ENCODE measurements at regions not wholly inside any gene's neighbourhood (a gene's known extent, or its start where the extent isn't known, plus 50 kb on each side); places are given as distances from the start of the nearest gene placed in this dataset.
A peak's percentile ranks its signal among the peaks of the same experiment; 100 is the strongest.
"Not testable (repeated sequence)": the region's sequence is repeated elsewhere in the genome, so short reads cannot be mapped to it uniquely, and the experiment has no call there.

DNA sequence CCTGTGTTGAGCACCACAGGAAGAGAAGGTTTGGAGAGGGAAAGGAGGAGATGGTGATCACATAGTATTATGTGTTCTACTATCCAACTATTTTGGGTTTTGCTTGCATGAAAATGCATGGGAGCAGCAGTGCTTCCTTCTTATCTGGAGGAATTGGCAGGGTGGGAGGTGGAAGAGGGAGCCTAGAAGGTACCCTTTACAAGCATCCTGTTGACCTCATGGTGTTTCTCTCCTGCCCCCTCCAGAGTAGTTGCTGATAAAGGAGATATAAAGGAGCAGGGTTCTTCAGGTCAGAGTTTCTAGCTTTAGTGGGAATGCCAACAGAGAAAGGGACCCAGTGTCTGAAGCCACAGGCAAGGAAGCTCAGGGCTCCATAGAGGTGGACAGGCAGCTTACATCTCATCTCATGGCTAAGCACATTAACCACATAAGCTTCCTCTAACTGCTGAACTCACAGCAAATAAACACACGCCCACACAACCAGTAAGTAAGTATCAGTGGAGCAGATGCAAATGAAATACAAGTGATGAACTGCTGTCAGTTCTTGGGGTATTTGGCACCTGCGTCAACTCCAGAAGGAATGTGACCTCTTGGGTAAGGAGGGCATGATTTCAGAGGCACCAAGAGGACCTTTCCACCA lies 174.2 kb upstream of the SLC38A2 start:
- Histone ChIP-seq H3K9me3 (ENCODE audit: control insufficient read depth in 1 of 2, insufficient read depth in 1 of 2, low read depth in 1 of 2, low read length in 2 of 2) (no peaks in the 10 kb centered on the region), H3K9ac (ENCODE audit: low read length) (0 out of 2 replicates have a peak overlapping the region, but pooled peaks have one; percentile 72), H3K4me2 (ENCODE audit: low read length) (peak overlapping the region; percentile 81), H3K4me3 (replicated peaks in 1 of 2; ENCODE audit: low read depth in 1 of 2, low read length in 2 of 2) (no peak overlapping the region), H3K4me1 (ENCODE audit: control insufficient read depth in 1 of 2, insufficient read depth in 2 of 2, low read length in 2 of 2) (peaks cover 55 to 58% of the 10 kb centered on the region in 2 experiments), H2AFZ (ENCODE audit: low read depth, low read length, poor library complexity, severe bottlenecking) (no peak overlapping the region), H3K27ac (ENCODE audit: low read depth, low read length) (peak overlapping the region; percentile 91), H3K27me3 (ENCODE audit: insufficient read depth, low read length) (no peaks in the 10 kb centered on the region), H4K20me1 (ENCODE audit: insufficient read depth) (no peaks in the 10 kb centered on the region), H3K79me2 (ENCODE audit: insufficient read depth, low read length) (peaks cover 3% of the 10 kb centered on the region; the same call in 1 of the 2 replicates), H3K9me2 (ENCODE audit: insufficient read depth) (no peaks in the 10 kb centered on the region), H3K36me3 (ENCODE audit: control insufficient read depth in 1 of 2, insufficient read depth in 2 of 2, low read length in 2 of 2) (no peaks in the 10 kb centered on the region)
- peak; percentile 78 for TF ChIP-seq EGR1 (IDR thresholded peaks at IDR 0.05; ENCODE audit: low read depth)
- no peak for TF ChIP-seq ZNF274 (IDR thresholded peaks at IDR 0.05; ENCODE audit: low read depth, low read length)
- TF ChIP-seq SRF (IDR thresholded peaks at IDR 0.05; ENCODE audit: low read depth) = no peak
- TF ChIP-seq POLR2AphosphoS5 (IDR thresholded peaks at IDR 0.05; ENCODE audit: low read depth, low read length) = no peak
- ChIA-PET POLR2A (interaction anchor here (0.7 to 3.7 kb wide), 5 partner anchors 9 to 178 kb away, joined by 3 to 13 read pairs (median 9); no protein-coding TSS in a partner anchor), RAD21 (ENCODE audit: low non-redundant PET in 1 of 2, low total read pairs in 2 of 2, uncharacterized antibody in 2 of 2, unreplicated experiment in 2 of 2) (no interaction called here), CTCF (no interaction called here)
- intact Hi-C loops (cut with micrococcal nuclease) = no loop called here
- no peak for ATAC-seq
- no TSS peak for BruUV-seq (replicated peaks)
- no peak for DNase-seq (ENCODE audit: low read depth, low spot score)

DNA sequence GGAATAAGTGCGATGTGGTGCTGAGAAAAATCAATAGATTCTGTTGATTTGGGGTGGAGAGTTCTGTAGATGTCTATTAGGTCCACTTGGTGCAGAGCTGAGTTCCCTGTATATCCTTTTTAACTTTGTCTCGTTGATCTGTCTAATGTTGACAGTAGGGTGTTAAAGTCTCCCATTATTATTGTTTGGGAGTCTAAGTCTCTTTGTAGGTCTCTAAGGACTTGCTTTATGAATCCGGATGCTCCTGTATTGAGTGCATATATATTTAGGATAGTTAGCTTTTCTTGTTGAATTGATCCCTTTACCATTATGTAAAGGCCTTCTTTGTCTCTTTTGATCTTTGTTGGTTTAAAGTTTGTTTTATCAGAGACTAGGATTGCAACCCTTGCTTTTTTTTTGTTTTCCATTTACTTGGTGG lies 170.8 kb upstream of the SLC38A2 start:
- H3K79me2 ChIP-seq (ENCODE audit: insufficient read depth, low read length); H3K36me3 ChIP-seq (ENCODE audit: control insufficient read depth in 1 of 2, insufficient read depth in 2 of 2, low read length in 2 of 2); H4K20me1 ChIP-seq (ENCODE audit: insufficient read depth); H3K27ac ChIP-seq (ENCODE audit: low read depth, low read length); RAD21 ChIA-PET (ENCODE audit: low non-redundant PET in 1 of 2, low total read pairs in 2 of 2, uncharacterized antibody in 2 of 2, unreplicated experiment in 2 of 2); DNase-seq (ENCODE audit: low read depth, low spot score); POLR2A ChIA-PET; ATAC-seq; H3K9me2 ChIP-seq (ENCODE audit: insufficient read depth); CTCF ChIA-PET; H3K9ac ChIP-seq (ENCODE audit: low read length); H2AFZ ChIP-seq (ENCODE audit: low read depth, low read length, poor library complexity, severe bottlenecking); H3K27me3 ChIP-seq (ENCODE audit: insufficient read depth, low read length); H3K4me2 ChIP-seq (ENCODE audit: low read length); BruUV-seq (replicated peaks); H3K9me3 ChIP-seq (ENCODE audit: control insufficient read depth in 1 of 2, insufficient read depth in 1 of 2, low read depth in 1 of 2, low read length in 2 of 2); H3K4me3 ChIP-seq (replicated peaks in 1 of 2; ENCODE audit: low read depth in 1 of 2, low read length in 2 of 2); intact Hi-C loops (cut with micrococcal nuclease): not testable (repeated sequence)
- peaks cover 21 to 24% of the 10 kb centered on the region in 2 experiments for H3K4me1 ChIP-seq (ENCODE audit: control insufficient read depth in 1 of 2, insufficient read depth in 2 of 2, low read length in 2 of 2)

Data from HCT116 (cell line).